ENCODE measurements at regions not wholly inside any gene's neighbourhood (a gene's known extent, or its start where the extent isn't known, plus 50 kb on each side); places are given as distances from the start of the nearest gene placed in this dataset.

DNA sequence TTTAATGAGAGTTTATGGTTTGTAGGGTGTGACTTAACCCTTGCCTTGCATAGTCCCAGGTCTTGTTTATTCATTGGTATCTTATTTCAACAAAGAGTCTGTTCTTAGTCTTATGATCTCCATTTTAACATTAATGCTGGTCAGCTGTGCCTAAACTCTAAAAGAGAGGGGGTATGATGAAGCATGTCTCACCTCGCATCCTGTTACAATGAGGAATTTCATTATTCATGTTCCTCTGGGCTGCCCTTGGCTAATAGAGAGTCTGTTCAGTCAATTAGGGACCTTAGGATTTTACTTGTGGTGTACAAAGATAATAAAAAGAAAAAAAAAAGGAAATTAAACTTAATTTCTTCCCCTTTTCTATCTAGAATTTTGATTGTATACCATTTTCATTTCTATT, 831.9 kb upstream of the CDH2 start:
- no peak for DNase-seq (ENCODE audit: low read depth in 2 of 2)

DNA sequence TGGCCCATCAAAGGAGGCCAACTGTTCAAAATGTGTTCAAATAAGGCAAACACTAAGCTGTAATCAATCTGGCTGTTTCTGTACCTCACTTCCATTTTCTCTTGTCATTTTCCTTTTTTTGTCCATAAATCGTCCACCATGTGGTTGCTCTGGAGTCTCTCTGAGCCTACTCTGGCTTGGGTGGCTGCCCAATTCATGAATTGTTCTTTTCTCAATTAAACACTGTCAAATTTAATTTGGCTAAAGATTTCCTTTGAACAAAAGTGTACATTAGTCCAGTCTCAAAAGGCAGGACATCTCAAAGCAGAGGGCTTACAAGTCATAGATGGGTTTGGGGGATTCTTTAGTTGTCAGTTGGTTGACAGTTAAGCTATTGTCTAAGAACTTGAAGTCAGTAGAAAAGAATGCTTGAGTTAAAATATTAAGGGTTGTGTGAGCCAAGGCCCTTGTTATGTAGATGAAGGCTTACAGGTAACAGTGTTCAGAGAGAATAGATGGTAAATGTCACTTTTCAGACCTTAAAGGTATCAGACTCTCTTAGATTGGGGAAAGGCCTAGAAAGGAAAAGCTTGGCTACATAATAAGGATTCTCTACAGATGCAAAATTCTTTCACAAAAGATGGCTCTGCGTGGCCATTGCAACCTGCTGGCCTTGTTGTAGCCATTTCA, 831.2 kb upstream of the CDH2 start:
- no peak for DNase-seq (ENCODE audit: low read depth in 2 of 2)

DNA sequence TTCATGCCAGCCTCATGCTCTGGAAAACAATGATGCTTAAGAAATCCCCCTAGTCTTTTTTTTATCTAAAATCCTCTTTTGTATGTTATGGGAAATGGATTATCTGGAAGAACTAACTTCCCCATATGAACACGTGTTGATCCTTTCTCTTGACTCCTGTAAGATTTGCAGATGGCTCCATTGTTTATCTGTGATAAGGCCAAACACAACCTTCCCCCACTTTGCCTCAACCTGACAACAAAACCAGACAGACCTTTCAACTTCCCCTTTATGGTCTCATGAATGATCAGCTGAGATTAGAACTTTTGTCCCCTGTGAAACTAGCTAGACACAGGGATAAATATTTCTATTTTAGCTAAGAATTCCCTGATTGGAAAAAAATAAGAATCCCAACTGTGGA, 828.0 kb upstream of the CDH2 start:
- peak in 1 of 2 donors; percentile 54 for DNase-seq (ENCODE audit: low read depth in 2 of 2)

DNA sequence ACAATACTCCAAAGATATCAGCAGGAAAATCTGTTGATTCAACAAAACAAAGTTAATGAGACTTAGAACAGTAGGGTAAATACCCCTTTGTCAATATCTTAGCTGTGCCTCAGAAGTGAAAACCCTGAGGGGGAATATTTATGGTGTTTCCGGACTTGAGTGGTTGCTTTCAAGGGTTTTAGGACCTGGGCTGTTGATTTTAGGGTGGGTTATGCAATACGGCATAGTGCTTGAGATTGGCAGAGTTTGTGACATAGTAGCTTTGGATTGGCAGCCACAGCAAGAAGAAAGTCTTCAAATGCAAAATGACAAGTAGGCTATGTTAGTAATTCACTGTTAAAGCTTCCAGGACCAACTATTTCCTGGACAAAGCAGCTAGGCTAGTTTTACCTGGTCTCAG, 826.3 kb upstream of the CDH2 start:
- DNase-seq (ENCODE audit: low read depth in 2 of 2) = no peak

DNA sequence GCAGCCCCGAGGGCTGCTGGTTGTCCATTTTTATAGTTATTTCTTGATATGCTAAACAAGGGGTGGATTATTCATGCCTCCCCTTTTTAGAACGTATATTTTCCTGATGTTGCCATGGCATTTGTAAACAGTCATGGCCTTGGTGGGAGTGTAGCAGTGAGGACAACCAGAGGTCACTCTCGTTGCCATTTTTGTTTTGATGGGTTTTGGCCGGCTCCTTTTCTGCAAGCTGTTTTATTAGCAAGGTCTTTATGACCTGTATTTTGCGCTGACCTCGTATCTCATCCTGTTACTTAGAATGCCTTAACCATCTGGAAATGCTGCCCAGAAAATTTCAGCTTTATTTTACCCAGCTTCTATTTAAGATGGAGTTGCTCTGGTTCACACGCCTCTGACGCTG, 825.8 kb upstream of the CDH2 start:
- DNase-seq (ENCODE audit: low read depth in 2 of 2) = no peak

DNA sequence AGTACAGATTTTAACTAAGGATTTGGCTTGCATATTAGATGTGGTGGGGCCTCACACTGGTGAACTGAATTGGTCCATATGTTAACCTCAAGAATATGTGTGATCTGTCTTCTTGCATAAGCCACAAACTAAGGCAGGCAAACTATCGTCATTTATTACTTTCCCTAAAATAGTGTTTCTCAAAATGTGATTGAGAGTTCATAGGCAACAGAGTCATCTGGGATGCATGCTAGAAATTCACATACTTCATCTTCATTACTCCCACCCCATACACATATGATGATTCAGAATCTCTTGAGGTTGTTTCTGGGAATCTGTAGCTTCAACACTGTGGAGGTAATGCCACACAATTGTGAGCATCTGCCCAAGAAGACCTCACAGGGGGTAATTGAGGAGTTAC, 822.8 kb upstream of the CDH2 start:
- DNase-seq (ENCODE audit: low read depth in 2 of 2) = no peak

DNA sequence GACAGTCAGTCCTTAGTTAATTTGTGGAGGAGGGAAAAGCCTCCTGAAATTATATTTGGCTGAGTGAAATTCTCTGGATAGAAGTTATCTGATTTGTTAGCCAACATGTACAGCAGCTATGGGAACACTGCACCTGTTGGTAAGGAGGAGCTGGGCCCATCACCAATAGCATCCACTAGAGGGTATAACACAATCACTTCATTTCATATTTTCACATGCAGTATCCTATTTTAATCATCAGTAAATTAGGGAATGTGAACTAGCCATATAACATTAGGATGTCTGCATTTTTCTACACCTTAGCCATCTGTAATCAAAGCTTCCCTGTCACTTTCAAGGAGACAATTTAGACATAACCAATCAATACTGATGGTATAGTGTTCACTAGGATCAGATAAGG, 818.4 kb upstream of the CDH2 start:
- DNase-seq (ENCODE audit: low read depth in 2 of 2) = peak; percentile 7 to 12

DNA sequence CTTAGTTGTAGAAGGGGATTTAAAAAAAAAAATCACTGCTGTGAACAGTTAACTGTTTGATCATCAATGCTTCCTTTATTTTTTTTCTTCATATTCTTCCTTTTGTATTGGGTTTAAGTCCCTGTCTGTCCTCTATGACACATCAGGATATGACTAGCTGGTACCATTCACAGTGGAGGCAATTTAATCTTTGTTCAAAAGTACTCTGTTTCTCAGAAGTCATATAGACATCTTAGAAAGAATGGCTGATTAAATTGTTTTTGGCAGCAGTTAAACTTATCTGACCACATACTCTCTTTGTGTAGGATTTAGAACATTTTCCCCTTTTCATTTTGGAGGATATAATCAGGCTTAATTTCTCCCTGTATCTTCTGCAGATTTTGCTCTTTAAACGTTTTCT, 807.8 kb upstream of the CDH2 start:
- peak in 1 of 2 donors; percentile 56 for DNase-seq (ENCODE audit: low read depth in 2 of 2)

DNA sequence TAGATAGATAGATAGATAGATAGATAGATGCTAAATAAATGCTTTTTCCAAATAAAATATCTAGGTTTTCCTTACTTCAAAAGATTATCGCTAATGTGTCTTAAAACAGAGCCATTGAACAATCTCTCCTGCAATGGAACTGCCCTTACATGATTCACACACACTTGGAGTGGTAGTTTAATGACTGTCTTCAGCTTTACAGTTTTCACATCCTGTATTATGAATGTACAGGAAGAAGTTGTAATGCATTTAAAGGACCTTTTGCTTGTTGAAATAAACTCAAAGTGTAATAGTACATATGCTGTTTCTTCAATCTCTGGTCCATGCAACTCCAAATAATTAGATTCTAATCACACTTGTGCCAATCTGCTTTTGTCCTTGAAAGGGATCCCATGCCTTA, 797.6 kb upstream of the CDH2 start:
- peak in 1 of 2 donors; percentile 55 for DNase-seq (ENCODE audit: low read depth in 2 of 2)

DNA sequence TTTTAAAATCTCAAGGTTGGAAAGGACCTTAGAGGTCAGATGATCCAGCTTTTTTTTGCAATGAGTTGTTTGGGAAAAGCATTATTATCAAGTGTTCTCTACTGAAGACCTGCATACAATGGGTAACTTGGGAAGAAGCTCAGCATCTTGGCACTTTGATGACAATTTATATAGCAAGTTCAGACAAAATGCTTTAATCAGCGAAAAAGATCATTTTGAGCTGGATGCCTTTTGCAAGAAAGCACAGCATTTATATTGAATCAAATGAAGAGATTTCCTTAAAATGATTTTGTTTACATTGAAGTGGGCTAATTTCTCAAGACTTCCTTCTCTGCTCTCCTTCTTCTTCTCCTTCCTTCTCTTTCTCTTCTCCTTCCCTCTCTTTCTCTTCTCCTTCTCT, 796.4 kb upstream of the CDH2 start:
- no peak for DNase-seq (ENCODE audit: low read depth in 2 of 2)

DNA sequence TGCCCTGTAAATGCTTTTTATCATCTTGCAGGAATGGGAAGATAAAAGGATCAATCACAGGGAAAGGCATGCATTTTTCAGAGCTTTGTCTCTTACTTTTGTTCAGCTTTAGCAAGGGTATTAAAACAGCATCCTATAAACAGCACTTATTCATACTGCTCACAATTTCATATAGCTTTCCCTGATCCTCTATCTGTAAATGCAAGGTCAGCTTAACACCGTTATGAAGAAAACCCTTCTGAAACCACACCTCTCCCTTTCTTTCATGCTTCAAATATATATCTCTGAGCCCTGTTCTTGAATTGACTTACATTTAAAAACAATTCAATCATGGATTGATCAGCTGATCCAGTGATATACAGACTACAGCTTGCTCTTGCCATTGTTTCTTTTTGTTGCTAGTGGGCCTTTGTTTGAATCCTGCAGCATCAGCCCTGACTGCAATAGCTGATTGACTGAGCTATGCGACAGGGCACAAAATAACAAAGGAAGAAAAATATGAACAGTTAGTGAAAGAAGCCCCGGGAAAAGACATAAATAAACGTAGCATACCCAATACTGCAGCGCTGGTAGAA, 795.5 kb upstream of the CDH2 start:
- no peak for DNase-seq (ENCODE audit: low read depth in 2 of 2)

DNA sequence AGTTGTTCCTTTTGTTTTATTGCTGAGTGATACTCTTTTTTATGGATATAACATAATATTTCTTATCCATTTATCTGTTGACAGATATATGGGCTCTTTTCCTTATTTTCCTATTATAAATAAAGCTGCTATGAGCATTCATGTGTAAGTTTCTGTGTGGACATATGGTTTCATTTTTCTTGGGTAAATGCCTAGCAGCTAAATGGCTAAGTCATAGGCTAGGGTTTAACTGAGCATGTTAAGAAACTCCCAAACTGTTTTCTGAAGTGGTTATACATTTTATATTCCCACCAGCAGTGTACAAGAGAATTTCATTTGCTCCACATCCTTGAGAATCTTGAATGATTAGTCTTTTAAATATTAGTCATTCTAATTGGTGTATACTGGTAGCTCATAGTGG, 786.6 kb upstream of the CDH2 start:
- DNase-seq (ENCODE audit: low read depth in 2 of 2) = no peak

DNA sequence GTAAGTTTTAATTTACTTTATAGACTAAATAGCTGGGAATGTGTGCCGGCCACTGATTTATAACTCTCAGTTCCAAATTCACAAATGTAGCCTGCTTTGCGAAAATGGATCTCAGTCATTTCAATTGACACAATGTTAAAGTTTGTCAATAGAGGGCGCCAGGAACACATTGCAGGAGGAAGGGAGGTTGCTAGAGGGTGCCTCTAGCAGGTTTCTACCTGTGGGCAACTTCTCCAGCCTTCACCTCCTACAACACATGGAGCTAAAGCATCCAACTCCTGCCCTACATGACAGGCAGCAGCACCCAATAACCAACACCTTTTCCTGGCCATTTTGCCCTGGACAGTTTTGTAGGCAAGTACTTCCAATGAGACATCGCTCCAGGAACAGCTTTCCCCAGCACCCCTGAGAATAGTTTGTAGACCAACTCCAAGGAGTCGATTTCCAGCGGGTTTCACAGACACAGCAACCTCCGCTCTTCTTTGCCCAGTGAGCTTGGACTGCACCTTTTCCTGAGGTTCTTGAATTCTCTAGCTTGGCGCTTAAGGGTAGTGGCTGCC, 784.8 kb upstream of the CDH2 start:
- DNase-seq (ENCODE audit: low read depth in 2 of 2) = peak; percentile 26 to 35

DNA sequence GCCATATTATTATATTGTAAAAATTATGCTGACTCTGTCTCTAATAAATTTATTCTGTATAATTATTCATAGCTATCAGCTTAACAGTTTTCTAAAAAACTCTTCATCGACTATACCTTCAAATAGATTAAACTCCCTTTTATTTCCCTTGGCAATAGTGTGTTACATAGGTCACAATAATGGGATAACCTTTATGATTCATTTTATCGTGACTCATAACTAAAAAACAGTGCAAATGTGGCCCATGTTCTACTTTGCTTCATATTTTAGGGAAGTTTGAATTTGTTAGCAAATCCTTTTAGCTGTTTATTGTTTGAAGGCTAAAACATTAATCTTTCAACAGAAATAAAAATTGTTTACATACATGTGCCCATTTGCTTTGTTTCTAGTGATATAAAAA, 783.2 kb upstream of the CDH2 start:
- peak; percentile 36 to 65 for DNase-seq (ENCODE audit: low read depth in 2 of 2)

DNA sequence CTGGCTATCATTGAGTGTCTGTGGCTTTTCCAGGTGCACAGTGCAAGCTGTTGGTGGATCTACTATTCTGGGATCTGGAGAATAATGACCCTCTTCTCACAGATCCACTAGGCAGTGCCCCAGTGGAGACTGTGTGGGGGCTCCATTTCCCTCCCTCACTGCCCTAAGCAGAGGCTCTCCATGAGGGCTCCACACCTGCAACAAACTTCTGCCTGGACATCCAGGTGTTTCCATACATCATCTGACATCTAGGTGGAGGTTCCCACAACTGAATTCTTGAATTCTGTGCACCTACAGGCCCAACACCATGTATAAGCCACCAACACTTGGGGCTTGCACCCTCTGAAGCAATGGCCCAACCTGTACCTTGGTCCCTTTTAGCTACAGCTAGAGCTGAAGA, 775.4 kb upstream of the CDH2 start:
- DNase-seq (ENCODE audit: low read depth in 2 of 2) = no peak

DNA sequence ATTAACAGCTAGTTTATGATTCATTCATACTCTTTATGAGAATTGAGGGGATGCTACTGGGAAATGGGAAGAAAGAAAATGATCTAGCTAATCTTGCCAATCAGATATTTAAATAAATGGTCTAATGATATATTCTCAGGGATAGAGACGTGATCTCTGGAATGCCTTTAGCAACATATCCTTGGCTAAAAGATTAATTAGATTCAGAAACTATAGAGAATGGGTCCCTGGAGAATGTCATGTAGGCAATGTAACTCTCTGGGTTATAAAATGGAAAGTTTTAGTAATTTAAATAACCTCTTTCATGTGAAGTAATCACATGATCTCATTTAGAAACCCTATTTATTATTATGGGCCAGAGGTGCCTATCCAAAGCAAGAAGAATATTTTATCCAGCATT, 771.0 kb upstream of the CDH2 start:
- DNase-seq (ENCODE audit: low read depth in 2 of 2) = no peak

DNA sequence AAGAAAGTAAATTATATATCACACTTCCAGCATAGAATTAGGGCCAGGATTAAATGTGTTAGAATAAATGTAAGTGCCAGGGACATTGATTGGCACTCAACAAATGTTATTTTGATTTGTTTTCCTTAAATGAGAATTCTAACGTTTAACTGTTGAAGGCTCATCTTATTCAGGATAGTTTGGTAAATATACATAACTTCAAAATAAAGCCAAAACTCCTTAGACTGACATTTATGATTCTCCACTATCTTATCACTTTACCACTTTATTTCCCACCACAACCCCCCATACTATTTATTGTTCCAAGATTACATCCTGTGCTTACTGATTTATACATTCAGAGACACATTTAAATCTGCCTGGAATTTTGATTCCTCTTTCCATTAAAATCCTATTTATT, 769.5 kb upstream of the CDH2 start:
- no peak for DNase-seq (ENCODE audit: low read depth in 2 of 2)

DNA sequence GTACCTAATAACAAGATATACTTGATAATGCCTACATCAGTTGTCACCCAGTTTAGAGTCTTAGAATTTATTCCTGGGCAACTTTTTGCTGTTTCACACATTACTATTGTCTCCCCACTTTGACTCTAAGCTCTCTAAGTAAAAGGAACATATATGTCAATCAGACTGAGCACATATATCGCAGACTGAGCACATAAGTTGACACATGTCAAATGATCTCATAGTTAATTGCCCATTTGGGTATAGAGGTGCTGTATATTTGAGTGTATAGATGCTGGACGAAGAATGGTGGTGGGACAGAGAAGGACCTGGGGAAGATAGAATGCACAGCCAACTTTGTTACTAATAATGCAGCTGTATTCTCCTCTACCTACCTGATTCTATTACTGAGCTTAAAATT, 746.0 kb upstream of the CDH2 start:
- no peak for DNase-seq (ENCODE audit: low read depth in 2 of 2)

DNA sequence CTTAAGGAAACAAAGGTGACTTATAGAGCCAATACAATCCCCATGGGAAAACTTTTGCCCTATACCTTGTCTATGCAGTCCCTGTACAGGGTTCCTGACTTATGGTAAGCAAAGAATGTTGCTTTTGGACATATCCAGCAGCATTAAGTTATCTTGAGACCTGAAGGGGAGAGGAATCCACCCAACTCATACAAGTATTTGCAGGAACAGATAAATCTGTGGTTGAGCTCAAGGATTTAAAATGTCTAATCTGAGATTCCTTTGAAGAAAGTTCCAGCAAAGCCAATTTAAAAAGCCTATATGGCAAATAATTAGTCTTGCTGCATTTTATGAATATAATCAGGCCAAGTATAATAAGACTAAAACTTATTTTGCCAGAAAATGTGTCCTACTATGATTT, 739.5 kb upstream of the CDH2 start:
- DNase-seq (ENCODE audit: low read depth in 2 of 2) = no peak

DNA sequence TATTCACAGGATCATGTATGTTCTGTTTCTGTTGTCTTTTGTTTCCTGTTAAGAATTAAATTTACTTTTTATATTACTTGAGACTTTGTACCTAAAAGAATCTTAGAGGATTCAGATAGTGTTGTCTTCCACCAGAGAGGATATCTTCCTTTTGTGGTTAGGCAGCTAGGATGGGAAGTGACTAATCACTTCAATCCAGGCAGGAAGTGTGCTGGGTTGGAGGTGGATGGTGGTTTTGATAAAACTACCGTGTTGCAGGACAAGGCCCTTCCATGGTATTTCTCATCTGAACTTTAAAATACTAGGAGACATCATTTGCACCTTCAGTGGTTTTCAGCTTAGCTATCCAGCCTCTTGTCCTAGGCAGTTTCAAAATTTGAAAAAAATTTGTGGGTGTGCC, 728.6 kb upstream of the CDH2 start:
- DNase-seq (ENCODE audit: low read depth in 2 of 2) = peak in 1 of 2 donors; percentile 55

DNA sequence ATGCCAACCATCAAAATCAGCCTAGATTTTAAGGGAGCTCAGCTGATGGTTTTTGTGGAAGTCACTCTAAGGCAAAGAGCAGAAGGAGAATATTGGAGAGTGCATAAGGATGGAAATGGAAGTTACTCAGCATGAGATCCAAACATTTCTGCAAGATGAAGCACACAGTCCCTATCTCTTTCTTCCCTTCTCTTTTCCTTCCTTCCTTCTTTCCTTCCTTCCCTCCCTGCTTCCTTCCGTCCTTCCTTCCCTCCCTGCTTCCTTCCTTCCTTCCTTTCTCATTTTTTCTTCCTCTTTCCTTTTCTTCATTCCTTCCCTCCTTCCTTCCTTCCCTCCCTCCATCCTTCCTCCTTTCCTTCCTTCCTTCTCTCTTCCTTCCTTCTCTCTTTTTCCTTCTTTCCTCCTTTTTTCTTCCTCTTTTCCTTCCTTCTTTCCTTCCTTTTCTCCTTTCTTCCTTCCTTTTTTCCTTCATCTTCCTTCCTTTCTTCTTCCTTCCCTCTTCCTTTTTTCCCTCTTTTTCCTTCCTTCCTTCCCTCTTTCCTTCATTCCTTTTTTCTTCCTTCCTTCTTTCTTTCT, 727.9 kb upstream of the CDH2 start:
- DNase-seq (ENCODE audit: low read depth in 2 of 2) = no peak

DNA sequence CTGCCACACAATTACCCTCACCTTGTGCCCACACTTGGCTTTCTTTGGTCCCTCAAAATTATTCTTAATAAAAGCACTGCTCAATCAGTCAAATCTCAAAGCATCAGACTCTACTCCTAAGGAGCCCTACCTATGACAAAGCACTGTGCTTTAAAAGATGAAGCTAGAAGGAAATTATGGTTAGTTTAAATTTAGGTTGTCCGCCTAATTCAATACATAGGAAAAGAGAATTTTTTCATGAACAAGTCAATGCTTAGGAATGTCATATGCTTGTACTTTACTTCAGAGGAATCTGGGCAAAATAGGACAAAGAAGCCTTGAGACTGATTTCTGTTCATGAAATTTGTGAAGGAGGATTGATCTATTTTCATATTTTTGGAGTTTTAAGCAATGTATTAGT, 726.4 kb upstream of the CDH2 start:
- DNase-seq (ENCODE audit: low read depth in 2 of 2) = no peak

DNA sequence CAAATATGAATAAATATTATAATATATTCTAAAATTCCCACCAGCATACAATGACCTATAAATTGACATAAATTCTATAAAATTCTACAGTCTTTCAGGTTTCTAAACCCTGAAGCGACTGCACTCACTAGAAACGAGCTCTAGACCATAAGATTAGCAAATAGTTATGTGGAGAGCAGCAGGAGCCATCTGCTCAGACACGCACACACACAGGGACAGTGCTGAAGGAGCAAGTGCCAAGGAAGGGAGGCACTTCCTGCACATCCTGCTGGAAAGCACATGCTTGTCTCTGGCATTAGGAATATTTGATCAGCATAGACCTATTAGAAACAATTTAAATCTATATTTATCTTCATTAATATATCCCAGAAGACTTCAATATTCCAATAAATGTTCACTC, 713.9 kb upstream of the CDH2 start:
- peak in 1 of 2 donors; percentile 3 for DNase-seq (ENCODE audit: low read depth in 2 of 2)

All from dermis microvascular lymphatic vessel endothelial cell (primary cell).